ENCODE measurements at regions not wholly inside any gene's neighbourhood (a gene's known extent, or its start where the extent isn't known, plus 50 kb on each side); places are given as distances from the start of the nearest gene placed in this dataset.

- 0 out of 2 replicates have a peak overlapping the region, but pooled peaks have one; percentile 31 for H2BK20ac ChIP-seq (ENCODE audit: low read depth, low read length)
- peak overlapping the region; percentile 80 for H2AK5ac ChIP-seq (ENCODE audit: low read depth, low read length)
- H3K9ac ChIP-seq (ENCODE audit: low read depth, low read length) = peak overlapping the region; percentile 5; the same call in 1 of the 2 replicates
- peak overlapping the region; percentile 10; the same call in 1 of the 2 replicates for H3K18ac ChIP-seq (ENCODE audit: low read depth, low read length)
- CTCF ChIA-PET = interaction anchor here (1.2 kb wide), 1 partner anchor 26 kb away, joined by 3 read pairs; no protein-coding TSS in a partner anchor
- peak overlapping the region; percentile 14 for H2BK5ac ChIP-seq (ENCODE audit: low read depth, low read length, poor library complexity, severe bottlenecking)
- peaks cover 27% of the 10 kb centered on the region for H3K9me1 ChIP-seq (ENCODE audit: insufficient read depth, low read length)
- in situ Hi-C loops (cut with MboI; ENCODE audit: low sequenced_read_pairs) = no loop called here
- 49% methylated on average over 15 of the region's 26 CpGs; no CpG with 5 or more reads in 1 of the 2 experiments for WGBS, 2 experiments (ENCODE audit: extremely low coverage in 2 of 2, insufficient read length in 1 of 2)
- peak overlapping the region; percentile 29 for H4K91ac ChIP-seq (ENCODE audit: insufficient read depth, low read depth, low read length)
- H4K5ac ChIP-seq (ENCODE audit: low read depth, low read length) = peak overlapping the region; percentile 19
- H4K8ac ChIP-seq (ENCODE audit: low read depth in 2 of 2, low read length in 2 of 2) = peak overlapping the region; percentile 21 to 37; a peak in 2 of 4 replicates
- no TSS peak for BruUV-seq (replicated peaks)
- peak overlapping the region; percentile 48 for H3K27ac ChIP-seq (ENCODE audit: insufficient read depth, low read length)
- POLR2A ChIA-PET (ENCODE audit: unreplicated experiment) = no interaction called here
- no peak overlapping the region for H3K56ac ChIP-seq (ENCODE audit: extremely low read depth, insufficient read depth, low read length)
- peak overlapping the region; percentile 61 for H3K4ac ChIP-seq (ENCODE audit: low read depth, low read length)
- H2AFZ ChIP-seq (replicated peaks; ENCODE audit: low read length, poor library complexity) = peak overlapping the region; percentile 64
- H3K36me3 ChIP-seq (ENCODE audit: control insufficient read depth, insufficient read depth, low read length) = no peaks in the 10 kb centered on the region
- dilution Hi-C loops (cut with HindIII; ENCODE audit: low sequenced_read_pairs, unreplicated experiment) = no loop called here
- H3K14ac ChIP-seq (replicated peaks; ENCODE audit: low read depth, low read length) = peak overlapping the region; percentile 61
- no peak overlapping the region for H3K4me3 ChIP-seq (ENCODE audit: insufficient read depth, low read depth, low read length)
- ATAC-seq (ENCODE audit: low read depth) (peak; percentile 91), DNase-seq (peak; percentile 76)
- peak overlapping the region; percentile 84 for H2AK9ac ChIP-seq (replicated peaks; ENCODE audit: low read depth, low read length, poor library complexity)
- H3K23ac ChIP-seq (ENCODE audit: low read depth, low read length) = peak overlapping the region; percentile 10; the same call in 1 of the 2 replicates
- peak overlapping the region; percentile 31; the same call in 2 of the 3 replicates for H2BK15ac ChIP-seq (ENCODE audit: low read depth, low read length)
- peak overlapping the region; percentile 62 for H2BK120ac ChIP-seq (ENCODE audit: low read depth, low read length)
- peak overlapping the region; percentile 28 for H3K4me2 ChIP-seq (ENCODE audit: low read depth, low read length)
- H3K27me3 ChIP-seq (ENCODE audit: control insufficient read depth, insufficient read depth, low read length) = no peaks in the 10 kb centered on the region
- peaks cover 57 to 95% of the 10 kb centered on the region in 2 experiments for H3K79me1 ChIP-seq (ENCODE audit: low read depth in 1 of 2, low read length in 2 of 2)
- intact Hi-C loops (cut with micrococcal nuclease) = no loop called here
- peaks cover 32% of the 10 kb centered on the region for H4K20me1 ChIP-seq (ENCODE audit: insufficient read depth, low read length)
- H3K9me3 ChIP-seq (ENCODE audit: control insufficient read depth, insufficient read depth, low read length) = no peaks in the 10 kb centered on the region; the same call in 1 of the 2 replicates
- H3K4me1 ChIP-seq (ENCODE audit: control insufficient read depth, insufficient read depth, low read length) = peaks cover 41% of the 10 kb centered on the region
- no peak for TF ChIP-seq CEBPB (IDR thresholded peaks at IDR 0.05; ENCODE audit: low read depth, low read length)
- TF ChIP-seq BHLHE40 (IDR thresholded peaks at IDR 0.05; ENCODE audit: low read depth, low read length) = peak; percentile 28; the same call in 1 of the 2 replicates
- peak; percentile 99 for TF ChIP-seq MAZ (IDR thresholded peaks at IDR 0.05; ENCODE audit: borderline replicate concordance, low read depth, low read length)
- 0 out of 2 replicates have a peak, but pooled peaks have one; percentile 31 for TF ChIP-seq FOS (IDR thresholded peaks at IDR 0.05; ENCODE audit: low read depth, low read length)
- peak; percentile 21; the same call in 1 of the 2 replicates for TF ChIP-seq MXI1 (IDR thresholded peaks at IDR 0.05; ENCODE audit: borderline replicate concordance, low read depth, low read length)
- peak; percentile 78 for TF ChIP-seq RCOR1 (IDR thresholded peaks at IDR 0.05; ENCODE audit: insufficient replicate concordance, low read length)
- TF ChIP-seq CTCF (conservative IDR thresholded peaks at IDR 0.05; ENCODE audit: low read depth, low read length) = peak; percentile 25; the same call in 1 of the 2 replicates
- no peak for TF ChIP-seq CHD1 (IDR thresholded peaks at IDR 0.05; ENCODE audit: low read depth, low read length)
- no peak for TF ChIP-seq SMC3 (IDR thresholded peaks at IDR 0.05; ENCODE audit: low read depth, low read length)
- no peak for TF ChIP-seq POLR2A (IDR thresholded peaks at IDR 0.05; ENCODE audit: low read depth, low read length)
- no peak for TF ChIP-seq MAFK (IDR thresholded peaks at IDR 0.05; ENCODE audit: low read depth, low read length)
- peak; percentile 39 for TF ChIP-seq RAD21 (IDR thresholded peaks at IDR 0.05; ENCODE audit: low read length)
- no peak; the same call in 1 of the 2 replicates for TF ChIP-seq USF2 (IDR thresholded peaks at IDR 0.05; ENCODE audit: low read depth, low read length)
Observed at GRCh38 chr16:85227946-85228862, 115.9 kb upstream of the CIBAR2 start.

Measured in IMR-90 (cell line).